ENCODE measurements at regions not wholly inside any gene's neighbourhood (a gene's known extent, or its start where the extent isn't known, plus 50 kb on each side); places are given as distances from the start of the nearest gene placed in this dataset.

DNA sequence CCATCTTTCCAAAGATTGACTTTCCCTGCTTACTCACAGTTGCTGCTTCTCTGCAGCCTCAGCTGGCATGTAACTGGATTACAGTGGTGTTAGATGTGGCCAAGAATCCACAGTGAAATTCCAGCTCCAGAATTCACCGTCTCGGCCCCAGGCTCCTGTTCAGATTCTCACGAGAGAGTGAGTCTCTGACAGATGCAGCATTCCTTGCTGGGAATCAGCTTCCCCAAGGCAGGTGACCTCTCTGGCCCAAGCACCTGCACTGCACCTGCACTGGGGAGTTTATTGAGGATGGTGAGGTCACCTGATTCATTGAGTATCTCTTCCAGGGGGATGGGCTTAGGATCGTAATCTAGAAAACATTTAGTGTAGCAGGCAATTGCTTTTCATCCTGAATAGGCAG lies 600.5 kb upstream of the RBFOX1 start:
- Histone ChIP-seq H3K4me2 (ENCODE audit: low read depth, low read length, poor library complexity, severe bottlenecking) (no peak overlapping the region), H2AFZ (ENCODE audit: low read depth, low read length, severe bottlenecking) (no peak overlapping the region), H3K27ac (ENCODE audit: low read depth, low read length) (no peak overlapping the region), H4K20me1 (ENCODE audit: low read depth, low read length) (no peaks in the 10 kb centered on the region), H3K4me3 (ENCODE audit: insufficient read depth, low read length, poor library complexity, severe bottlenecking) (no peak overlapping the region), H3K36me3 (ENCODE audit: low read length) (no peaks in the 10 kb centered on the region), H3K79me2 (ENCODE audit: insufficient read depth, low read length) (no peaks in the 10 kb centered on the region), H3K9me3 (ENCODE audit: insufficient read depth, low read length) (no peaks in the 10 kb centered on the region), H3K27me3 (ENCODE audit: low read length) (no peaks in the 10 kb centered on the region), H3F3A (ENCODE audit: insufficient read depth) (no peaks in the 10 kb centered on the region), H3K9me2 (replicated peaks; ENCODE audit: insufficient read depth, low read length) (no peaks in the 10 kb centered on the region), H3K9ac (ENCODE audit: low read length) (no peak overlapping the region)
- no peak for TF ChIP-seq EZH2phosphoT487 (conservative IDR thresholded peaks at IDR 0.05; ENCODE audit: low read length)
- TF ChIP-seq, protein P1, sequence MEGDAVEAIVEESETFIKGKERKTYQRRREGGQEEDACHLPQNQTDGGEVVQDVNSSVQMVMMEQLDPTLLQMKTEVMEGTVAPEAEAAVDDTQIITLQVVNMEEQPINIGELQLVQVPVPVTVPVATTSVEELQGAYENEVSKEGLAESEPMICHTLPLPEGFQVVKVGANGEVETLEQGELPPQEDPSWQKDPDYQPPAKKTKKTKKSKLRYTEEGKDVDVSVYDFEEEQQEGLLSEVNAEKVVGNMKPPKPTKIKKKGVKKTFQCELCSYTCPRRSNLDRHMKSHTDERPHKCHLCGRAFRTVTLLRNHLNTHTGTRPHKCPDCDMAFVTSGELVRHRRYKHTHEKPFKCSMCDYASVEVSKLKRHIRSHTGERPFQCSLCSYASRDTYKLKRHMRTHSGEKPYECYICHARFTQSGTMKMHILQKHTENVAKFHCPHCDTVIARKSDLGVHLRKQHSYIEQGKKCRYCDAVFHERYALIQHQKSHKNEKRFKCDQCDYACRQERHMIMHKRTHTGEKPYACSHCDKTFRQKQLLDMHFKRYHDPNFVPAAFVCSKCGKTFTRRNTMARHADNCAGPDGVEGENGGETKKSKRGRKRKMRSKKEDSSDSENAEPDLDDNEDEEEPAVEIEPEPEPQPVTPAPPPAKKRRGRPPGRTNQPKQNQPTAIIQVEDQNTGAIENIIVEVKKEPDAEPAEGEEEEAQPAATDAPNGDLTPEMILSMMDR (IDR thresholded peaks at IDR 0.05; ENCODE audit: insufficient read depth, low read length, poor library complexity, severe bottlenecking) = no peak

DNA sequence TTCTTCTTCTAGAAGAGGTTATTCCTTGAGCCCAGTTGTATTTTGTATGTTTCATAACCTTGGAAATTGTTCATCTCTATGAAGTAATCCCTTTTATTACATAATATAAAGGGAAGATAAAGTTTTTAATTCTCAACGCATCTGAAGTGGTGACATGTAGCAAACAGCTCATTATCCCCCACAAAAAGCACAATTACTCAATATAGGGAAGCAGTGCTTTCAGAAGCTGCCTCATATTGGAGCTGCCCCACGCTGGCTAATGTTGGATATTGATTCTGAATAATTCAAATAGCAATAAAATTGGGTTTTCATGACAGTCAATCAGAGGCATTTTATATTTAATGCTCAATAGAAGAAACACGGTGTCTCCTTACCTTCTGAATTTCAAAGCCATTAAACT lies 604.3 kb upstream of the RBFOX1 start:
- Histone ChIP-seq H3K27me3 (ENCODE audit: low read length) (no peaks in the 10 kb centered on the region), H3K36me3 (ENCODE audit: low read length) (no peaks in the 10 kb centered on the region), H3F3A (ENCODE audit: insufficient read depth) (no peaks in the 10 kb centered on the region), H3K9ac (ENCODE audit: low read length) (no peak overlapping the region), H3K79me2 (ENCODE audit: insufficient read depth, low read length) (no peaks in the 10 kb centered on the region), H2AFZ (ENCODE audit: low read depth, low read length, severe bottlenecking) (no peak overlapping the region), H3K9me3 (ENCODE audit: insufficient read depth, low read length) (no peaks in the 10 kb centered on the region), H3K4me3 (ENCODE audit: insufficient read depth, low read length, poor library complexity, severe bottlenecking) (no peak overlapping the region), H3K4me2 (ENCODE audit: low read depth, low read length, poor library complexity, severe bottlenecking) (no peak overlapping the region), H4K20me1 (ENCODE audit: low read depth, low read length) (no peaks in the 10 kb centered on the region), H3K27ac (ENCODE audit: low read depth, low read length) (no peak overlapping the region), H3K9me2 (replicated peaks; ENCODE audit: insufficient read depth, low read length) (no peaks in the 10 kb centered on the region)
- no peak for TF ChIP-seq EZH2phosphoT487 (conservative IDR thresholded peaks at IDR 0.05; ENCODE audit: low read length)
- TF ChIP-seq, protein P1 (IDR thresholded peaks at IDR 0.05; ENCODE audit: insufficient read depth, low read length, poor library complexity, severe bottlenecking) = no peak

DNA sequence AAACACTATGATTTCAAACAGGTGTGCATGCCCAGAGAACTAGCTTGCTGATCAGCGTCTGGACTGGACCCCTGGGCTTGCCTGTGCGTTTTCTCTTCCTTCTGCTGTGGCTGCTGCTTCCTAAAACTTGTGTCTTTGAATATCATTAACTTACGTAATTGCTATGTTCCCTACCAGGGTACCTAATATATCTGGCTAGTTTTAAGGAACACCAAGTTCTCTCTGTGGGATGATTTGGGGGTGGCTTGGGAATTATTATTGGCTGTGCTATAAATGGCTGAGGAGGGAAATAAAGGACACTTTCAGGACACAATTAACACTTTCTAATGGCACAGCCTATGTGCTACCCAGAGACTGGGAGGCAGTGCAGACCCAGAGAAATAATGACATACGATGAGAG lies 606.0 kb upstream of the RBFOX1 start:
- no peak overlapping the region for H3K4me2 ChIP-seq (ENCODE audit: low read depth, low read length, poor library complexity, severe bottlenecking)
- H3K36me3 ChIP-seq (ENCODE audit: low read length) = no peaks in the 10 kb centered on the region
- no peak overlapping the region for H2AFZ ChIP-seq (ENCODE audit: low read depth, low read length, severe bottlenecking)
- H3K9me3 ChIP-seq (ENCODE audit: insufficient read depth, low read length) = no peaks in the 10 kb centered on the region
- no peaks in the 10 kb centered on the region for H3K79me2 ChIP-seq (ENCODE audit: insufficient read depth, low read length)
- H3K4me3 ChIP-seq (ENCODE audit: insufficient read depth, low read length, poor library complexity, severe bottlenecking) = no peak overlapping the region
- no peaks in the 10 kb centered on the region for H3K27me3 ChIP-seq (ENCODE audit: low read length)
- TF ChIP-seq, protein P1 (IDR thresholded peaks at IDR 0.05; ENCODE audit: insufficient read depth, low read length, poor library complexity, severe bottlenecking) = no peak
- TF ChIP-seq EZH2phosphoT487 (conservative IDR thresholded peaks at IDR 0.05; ENCODE audit: low read length) = no peak
- no peak overlapping the region for H3K9ac ChIP-seq (ENCODE audit: low read length)
- H3K9me2 ChIP-seq (replicated peaks; ENCODE audit: insufficient read depth, low read length) = no peaks in the 10 kb centered on the region
- no peaks in the 10 kb centered on the region for H3F3A ChIP-seq (ENCODE audit: insufficient read depth)
- no peaks in the 10 kb centered on the region for H4K20me1 ChIP-seq (ENCODE audit: low read depth, low read length)
- no peak overlapping the region for H3K27ac ChIP-seq (ENCODE audit: low read depth, low read length)

Measured in SU-DHL-6 (cell line).